ENCODE measurements at regions not wholly inside any gene's neighbourhood (a gene's known extent, or its start where the extent isn't known, plus 50 kb on each side); places are given as distances from the start of the nearest gene placed in this dataset.

- Mint-ChIP-seq H3K36me3 (ENCODE audit: low read depth) (no peaks in the 10 kb centered on the region), H3K4me3 (no peak overlapping the region)
- ATAC-seq: no peak
Observed at GRCh38 chr11:134714021-134714656, 302.1 kb upstream of the B3GAT1 start.

GRCh38 chr11:134712228-134713145, 300.4 kb upstream of the B3GAT1 start:
- ATAC-seq (no peak), DNase-seq (no peak)
- Mint-ChIP-seq H3K36me3 (ENCODE audit: low read depth) (no peaks in the 10 kb centered on the region), H3K27ac (no peak overlapping the region), H3K4me3 (no peak overlapping the region), H3K4me1 (no peaks in the 10 kb centered on the region), H3K27me3 (peaks cover 35% of the 10 kb centered on the region)
- H3K9me3 ChIP-seq (ENCODE audit: control insufficient read depth, low read length, poor library complexity, severe bottlenecking): no peaks in the 10 kb centered on the region

More at GRCh38 chr11:134714021-134714656, 302.1 kb upstream of the B3GAT1 start:
- Mint-ChIP-seq H3K4me1 (no peaks in the 10 kb centered on the region), H3K27ac (no peak overlapping the region), H3K27me3 (peaks cover 37% of the 10 kb centered on the region)
- H3K9me3 ChIP-seq (ENCODE audit: control insufficient read depth, low read length, poor library complexity, severe bottlenecking): no peaks in the 10 kb centered on the region
- no peak for DNase-seq

GRCh38 chr11:134711588-134711987, 299.5 kb upstream of the B3GAT1 start:
- Mint-ChIP-seq H3K4me1 (no peaks in the 10 kb centered on the region), H3K4me3 (no peak overlapping the region), H3K27ac (no peak overlapping the region), H3K27me3 (peaks cover 30% of the 10 kb centered on the region), H3K36me3 (ENCODE audit: low read depth) (no peaks in the 10 kb centered on the region)
- ATAC-seq (no peak), DNase-seq (no peak)
- H3K9me3 ChIP-seq (ENCODE audit: control insufficient read depth, low read length, poor library complexity, severe bottlenecking): no peaks in the 10 kb centered on the region

GRCh38 chr11:134710861-134711407, 298.9 kb upstream of the B3GAT1 start:
- H3K27me3 Mint-ChIP-seq: peaks cover 24% of the 10 kb centered on the region
- H3K4me3 Mint-ChIP-seq: no peak overlapping the region
- H3K9me3 ChIP-seq (ENCODE audit: control insufficient read depth, low read length, poor library complexity, severe bottlenecking): no peaks in the 10 kb centered on the region
- no peaks in the 10 kb centered on the region for H3K36me3 Mint-ChIP-seq (ENCODE audit: low read depth)
- DNase-seq (no peak), ATAC-seq (no peak)
- no peaks in the 10 kb centered on the region for H3K4me1 Mint-ChIP-seq
- H3K27ac Mint-ChIP-seq: no peak overlapping the region

- no peaks in the 10 kb centered on the region for H3K9me3 ChIP-seq (ENCODE audit: control insufficient read depth, low read length, poor library complexity, severe bottlenecking)
- Mint-ChIP-seq H3K4me3 (no peak overlapping the region), H3K27ac (no peak overlapping the region), H3K4me1 (no peaks in the 10 kb centered on the region), H3K36me3 (ENCODE audit: low read depth) (no peaks in the 10 kb centered on the region), H3K27me3 (peaks cover 35% of the 10 kb centered on the region)
- DNase-seq (no peak), ATAC-seq (no peak)
Observed at GRCh38 chr11:134705858-134706257, 293.8 kb upstream of the B3GAT1 start.

GRCh38 chr11:134702827-134703226, 290.8 kb upstream of the B3GAT1 start:
- ATAC-seq: no peak
- no peaks in the 10 kb centered on the region for H3K4me1 Mint-ChIP-seq
- H3K36me3 Mint-ChIP-seq (ENCODE audit: low read depth): no peaks in the 10 kb centered on the region
- no peaks in the 10 kb centered on the region for H3K9me3 ChIP-seq (ENCODE audit: control insufficient read depth, low read length, poor library complexity, severe bottlenecking)
- H3K4me3 Mint-ChIP-seq: no peak overlapping the region
- H3K27me3 Mint-ChIP-seq: peaks cover 47% of the 10 kb centered on the region
- H3K27ac Mint-ChIP-seq: no peak overlapping the region
- no peak for DNase-seq

GRCh38 chr11:134701564-134702165, 289.6 kb upstream of the B3GAT1 start:
- ATAC-seq (no peak), DNase-seq (no peak)
- Mint-ChIP-seq H3K4me3 (no peak overlapping the region), H3K27me3 (peaks cover 41% of the 10 kb centered on the region), H3K36me3 (ENCODE audit: low read depth) (no peaks in the 10 kb centered on the region), H3K4me1 (no peaks in the 10 kb centered on the region), H3K27ac (no peak overlapping the region)
- no peaks in the 10 kb centered on the region for H3K9me3 ChIP-seq (ENCODE audit: control insufficient read depth, low read length, poor library complexity, severe bottlenecking)

- ATAC-seq: no peak
- H3K4me3 Mint-ChIP-seq: no peak overlapping the region
- H3K36me3 Mint-ChIP-seq (ENCODE audit: low read depth): no peaks in the 10 kb centered on the region
- peaks cover 41% of the 10 kb centered on the region for H3K27me3 Mint-ChIP-seq
- H3K9me3 ChIP-seq (ENCODE audit: control insufficient read depth, low read length, poor library complexity, severe bottlenecking): no peaks in the 10 kb centered on the region
- H3K27ac Mint-ChIP-seq: no peak overlapping the region
- no peak for DNase-seq
- no peaks in the 10 kb centered on the region for H3K4me1 Mint-ChIP-seq
Observed at GRCh38 chr11:134700101-134700640, 288.1 kb upstream of the B3GAT1 start.

GRCh38 chr11:134696455-134696854, 284.4 kb upstream of the B3GAT1 start:
- H3K27ac Mint-ChIP-seq: no peak overlapping the region
- no peaks in the 10 kb centered on the region for H3K4me1 Mint-ChIP-seq
- peaks cover 50% of the 10 kb centered on the region for H3K27me3 Mint-ChIP-seq
- H3K9me3 ChIP-seq (ENCODE audit: control insufficient read depth, low read length, poor library complexity, severe bottlenecking): no peaks in the 10 kb centered on the region
- H3K4me3 Mint-ChIP-seq: no peak overlapping the region
- ATAC-seq: no peak
- DNase-seq: no peak
- no peaks in the 10 kb centered on the region for H3K36me3 Mint-ChIP-seq (ENCODE audit: low read depth)

GRCh38 chr11:134691985-134692384, 279.9 kb upstream of the B3GAT1 start:
- ATAC-seq: no peak
- H3K36me3 Mint-ChIP-seq (ENCODE audit: low read depth): no peaks in the 10 kb centered on the region
- H3K27me3 Mint-ChIP-seq: peaks cover 68% of the 10 kb centered on the region

GRCh38 chr11:134691295-134691873, 279.3 kb upstream of the B3GAT1 start:
- no peak for ATAC-seq
- no peaks in the 10 kb centered on the region for H3K9me3 ChIP-seq (ENCODE audit: control insufficient read depth, low read length, poor library complexity, severe bottlenecking)
- Mint-ChIP-seq H3K27ac (no peak overlapping the region), H3K27me3 (peaks cover 68% of the 10 kb centered on the region), H3K36me3 (ENCODE audit: low read depth) (no peaks in the 10 kb centered on the region), H3K4me3 (no peak overlapping the region), H3K4me1 (no peaks in the 10 kb centered on the region)
- DNase-seq: no peak

More at GRCh38 chr11:134691985-134692384, 279.9 kb upstream of the B3GAT1 start:
- Mint-ChIP-seq H3K27ac (no peak overlapping the region), H3K4me3 (no peak overlapping the region), H3K4me1 (no peaks in the 10 kb centered on the region)
- DNase-seq: no peak
- H3K9me3 ChIP-seq (ENCODE audit: control insufficient read depth, low read length, poor library complexity, severe bottlenecking): no peaks in the 10 kb centered on the region

- H3K4me1 Mint-ChIP-seq: no peaks in the 10 kb centered on the region
- no peak for DNase-seq
- H3K27me3 Mint-ChIP-seq: peaks cover 59% of the 10 kb centered on the region
- H3K36me3 Mint-ChIP-seq (ENCODE audit: low read depth): no peaks in the 10 kb centered on the region
- H3K4me3 Mint-ChIP-seq: no peak overlapping the region
- ATAC-seq: no peak
- H3K9me3 ChIP-seq (ENCODE audit: control insufficient read depth, low read length, poor library complexity, severe bottlenecking): no peaks in the 10 kb centered on the region
- no peak overlapping the region for H3K27ac Mint-ChIP-seq
Observed at GRCh38 chr11:134689886-134690285, 277.8 kb upstream of the B3GAT1 start.

GRCh38 chr11:134687548-134687947, 275.5 kb upstream of the B3GAT1 start:
- no peak overlapping the region for H3K4me3 Mint-ChIP-seq
- no peaks in the 10 kb centered on the region for H3K36me3 Mint-ChIP-seq (ENCODE audit: low read depth)
- ATAC-seq: no peak
- no peak overlapping the region for H3K27ac Mint-ChIP-seq
- H3K4me1 Mint-ChIP-seq: no peaks in the 10 kb centered on the region
- H3K9me3 ChIP-seq (ENCODE audit: control insufficient read depth, low read length, poor library complexity, severe bottlenecking): no peaks in the 10 kb centered on the region
- DNase-seq: no peak
- H3K27me3 Mint-ChIP-seq: peaks cover 64% of the 10 kb centered on the region

Data from T-helper 17 cell (primary cell).